ENCODE measurements at regions not wholly inside any gene's neighbourhood (a gene's known extent, or its start where the extent isn't known, plus 50 kb on each side); places are given as distances from the start of the nearest gene placed in this dataset.

DNA sequence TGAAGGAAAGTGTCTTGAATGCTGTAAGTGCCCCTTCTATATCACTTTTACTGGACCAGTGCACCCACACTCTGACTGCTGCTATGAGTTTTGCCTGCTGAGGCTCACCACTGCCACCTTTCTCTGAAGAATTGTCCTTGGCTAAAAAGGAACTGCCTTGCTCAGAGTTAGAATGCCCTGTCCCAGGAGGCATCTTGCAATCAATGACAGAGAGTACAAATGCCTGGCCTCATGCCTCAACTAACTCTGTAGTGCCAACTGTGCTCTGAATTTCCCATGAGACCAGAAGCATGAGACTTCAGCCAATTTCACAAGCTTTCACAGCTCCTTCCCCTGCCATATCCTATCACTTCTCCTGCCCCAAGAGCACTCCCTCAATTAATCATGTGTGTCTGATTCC is 569.7 kb downstream of the ZNF608 start:
- no peak for DNase-seq
- no peak overlapping the region for H3K27ac ChIP-seq (ENCODE audit: insufficient read length, low read depth, low read length)
- no peak overlapping the region for H3K56ac ChIP-seq (ENCODE audit: insufficient read length, low read depth, low read length)
- Mint-ChIP-seq H3K27ac (peak overlapping the region in 1 of 3 experiments; percentile 17; a peak in 3 of 7 replicates), H3K4me1 (peaks cover 12 to 17% of the 10 kb centered on the region in 2 experiments), H3K27me3 (ENCODE audit: low read depth) (no peaks in the 10 kb centered on the region), H3K36me3 (ENCODE audit: insufficient read depth in 1 of 3, low read depth in 3 of 3) (peaks cover 27 to 49% (median 29%) of the 10 kb centered on the region in 3 experiments), H3K4me3 (no peak overlapping the region), H3K9me3 (peaks cover 37 to 45% of the 10 kb centered on the region in 2 experiments)
- H2BK15ac ChIP-seq (ENCODE audit: low read depth, low read length) = no peak overlapping the region
- H3K23me2 ChIP-seq (ENCODE audit: insufficient read length, low read depth, low read length, poor library complexity, severe bottlenecking) = no peaks in the 10 kb centered on the region
- no peak overlapping the region for H2BK120ac ChIP-seq (ENCODE audit: low read depth, low read length, poor library complexity, severe bottlenecking)
- no peak overlapping the region for H3K4ac ChIP-seq (ENCODE audit: low read depth, low read length)
- no peak overlapping the region for H3K14ac ChIP-seq (ENCODE audit: insufficient read depth, low read length)
- no peaks in the 10 kb centered on the region for H3K27me3 ChIP-seq (ENCODE audit: insufficient read depth, low read length)
- H3T11ph ChIP-seq (ENCODE audit: low read length) = no peak overlapping the region
- H4K20me1 ChIP-seq (ENCODE audit: control insufficient read depth, insufficient read depth, insufficient read length) = no peaks in the 10 kb centered on the region
- no peak overlapping the region for H2BK12ac ChIP-seq (ENCODE audit: insufficient read length, low read depth, low read length)
- peak; percentile 27; the same call in 1 of the 3 replicates for TF ChIP-seq CTCF (conservative IDR thresholded peaks at IDR 0.05)
- H2AK5ac ChIP-seq (ENCODE audit: insufficient read length, low read length) = no peak overlapping the region
- H2BK5ac ChIP-seq (ENCODE audit: insufficient read length, low read length) = no peak overlapping the region
- no peaks in the 10 kb centered on the region for H3K79me1 ChIP-seq (ENCODE audit: insufficient read depth, low read depth, low read length, poor library complexity, severe bottlenecking)
- H3K79me2 ChIP-seq (ENCODE audit: insufficient read depth, low read length) = no peaks in the 10 kb centered on the region
- no peak overlapping the region for H4K5ac ChIP-seq (ENCODE audit: insufficient read length, low read depth, low read length)
- H2BK20ac ChIP-seq (ENCODE audit: low read depth, low read length, poor library complexity, severe bottlenecking) = no peak overlapping the region
- H3K4me2 ChIP-seq (ENCODE audit: insufficient read depth, insufficient read length, low read length) = no peak overlapping the region
- H3K9ac ChIP-seq (ENCODE audit: extremely low read depth, insufficient read length, low read length) = no peak overlapping the region
- H3K9me3 ChIP-seq (ENCODE audit: control insufficient read depth, low read depth, low read length) = peaks cover 5% of the 10 kb centered on the region
- H3K23ac ChIP-seq (ENCODE audit: insufficient read length, low read depth, low read length) = no peak overlapping the region
- no peak overlapping the region for H4K8ac ChIP-seq (replicated peaks; ENCODE audit: insufficient read length, low read depth, low read length)
- H2AFZ ChIP-seq (ENCODE audit: low read length) = no peak overlapping the region
- H4K91ac ChIP-seq (ENCODE audit: insufficient read length, low read depth, low read length) = no peak overlapping the region
- H3K18ac ChIP-seq (ENCODE audit: insufficient read length, low read depth, low read length) = no peak overlapping the region
- H3K4me1 ChIP-seq (ENCODE audit: insufficient read depth, low read length) = no peaks in the 10 kb centered on the region
